SK-N-SH (cell line): ENCODE measurements at regions not wholly inside any gene's neighbourhood (a gene's known extent, or its start where the extent isn't known, plus 50 kb on each side); places are given as distances from the start of the nearest gene placed in this dataset.

Experiments used
- CHD2 ChIP-seq: fragments of 150-350 bp; IDR thresholded peaks from 2 replicates; pipeline ENCODE4 v1.6.1; 2018; ENCODE audit warnings: low read length; ENCODE audit not compliant: partially characterized antibody
- CTCF ChIP-seq: fragments of 200-600 bp; sonication (generic); IDR thresholded peaks from 2 replicates; pipeline ENCODE4 v1.6.1; 2017; ENCODE audit warnings: antibody characterized with exemption, mild to moderate bottlenecking, moderate library complexity
- ELF1 ChIP-seq: IDR thresholded peaks from 2 replicates; pipeline ENCODE4 v1.4.0; 2012
- FOSL2 ChIP-seq: IDR thresholded peaks from 2 replicates; pipeline ENCODE4 v1.4.0; 2012; ENCODE audit warnings: low read depth, mild to moderate bottlenecking, moderate library complexity, borderline replicate concordance
- FOXJ3 ChIP-seq: sonication (generic); formaldehyde crosslinking; IDR thresholded peaks from 2 replicates; pipeline ENCODE4 v1.5.1; 2020; ENCODE audit warnings: mild to moderate bottlenecking, missing genetic modification reagents
- FOXM1 ChIP-seq: IDR thresholded peaks from 2 replicates; pipeline ENCODE4 v1.4.0; 2012; ENCODE audit warnings: low read depth, mild to moderate bottlenecking
- GABPA ChIP-seq: IDR thresholded peaks from 2 replicates; pipeline ENCODE4 v1.4.0; 2012; ENCODE audit warnings: low read depth, mild to moderate bottlenecking
- GATA2 ChIP-seq: sonication (generic); formaldehyde crosslinking; IDR thresholded peaks from 2 replicates; pipeline ENCODE4 v1.5.0; 2020; ENCODE audit warnings: mild to moderate bottlenecking, missing genetic modification reagents
- MAX ChIP-seq: IDR thresholded peaks from 2 replicates; pipeline ENCODE4 v1.4.0; 2012; ENCODE audit warnings: low read depth
- MEF2A ChIP-seq: IDR thresholded peaks from 2 replicates; pipeline ENCODE4 v1.4.0; 2012; ENCODE audit warnings: low read depth, borderline replicate concordance
- NFIC ChIP-seq: IDR thresholded peaks from 2 replicates; pipeline ENCODE4 v1.4.0; 2012; ENCODE audit warnings: borderline replicate concordance
- NRF1 ChIP-seq: IDR thresholded peaks from 2 replicates; pipeline ENCODE4 v1.6.1; 2012; ENCODE audit warnings: low read depth, mild to moderate bottlenecking, low read length
- PBX3 ChIP-seq: IDR thresholded peaks from 2 replicates; pipeline ENCODE4; 2012
- POLR2AphosphoS5 ChIP-seq: IDR thresholded peaks from 2 replicates; pipeline ENCODE4 v1.6.1; 2012; ENCODE audit warnings: low read depth, low read length
- RAD21 ChIP-seq: IDR thresholded peaks from 2 replicates; pipeline ENCODE4 v1.6.1; 2012; ENCODE audit warnings: mild to moderate bottlenecking, low read length
- SIN3A ChIP-seq: IDR thresholded peaks from 2 replicates; pipeline ENCODE4 v1.6.1; 2012; ENCODE audit warnings: low read depth, mild to moderate bottlenecking, low read length, moderate library complexity, borderline replicate concordance
- SMC3 ChIP-seq: IDR thresholded peaks from 2 replicates; pipeline ENCODE4 v1.6.1; 2012; ENCODE audit warnings: low read depth, low read length, improper control_type of control experiment
- TAF1 ChIP-seq: IDR thresholded peaks from 2 replicates; pipeline ENCODE4 v1.6.1; 2012; ENCODE audit warnings: low read depth, mild to moderate bottlenecking, low read length, moderate library complexity, borderline replicate concordance
- TEAD4 ChIP-seq: IDR thresholded peaks from 2 replicates; pipeline ENCODE4 v1.4.0; 2012; ENCODE audit warnings: mild to moderate bottlenecking, borderline replicate concordance; ENCODE audit not compliant: insufficient read depth
- USF1 ChIP-seq: IDR thresholded peaks from 2 replicates; pipeline ENCODE4 v1.4.0; 2012; ENCODE audit warnings: low read depth, borderline replicate concordance
- YY1 ChIP-seq: IDR thresholded peaks from 2 replicates; pipeline ENCODE4 v1.4.0; 2012; ENCODE audit warnings: low read depth, mild to moderate bottlenecking
- ZBTB33 ChIP-seq: IDR thresholded peaks from 2 replicates; pipeline ENCODE4 v1.4.0; 2012; ENCODE audit warnings: low read depth, borderline replicate concordance

- TF ChIP-seq CTCF = no peak
- peak; percentile 98 for TF ChIP-seq PBX3
- TF ChIP-seq GABPA = no peak
- no peak for TF ChIP-seq ELF1
- no peak for TF ChIP-seq CHD2
- no peak for TF ChIP-seq FOXJ3 (CRISPR knock-in tag)
- TF ChIP-seq NRF1 = no peak
- TF ChIP-seq RAD21 = no peak
- TF ChIP-seq MAX = peak; percentile 74
- no peak for TF ChIP-seq SMC3
- peak; percentile 95 for TF ChIP-seq FOSL2
- TF ChIP-seq SIN3A = peak; percentile 85; the same call in 1 of the 2 replicates
- TF ChIP-seq TAF1 = no peak
- peak; percentile 98 for TF ChIP-seq TEAD4
- TF ChIP-seq YY1 = no peak; the same call in 1 of the 2 replicates
- no peak for TF ChIP-seq GATA2 (CRISPR knock-in tag)
- TF ChIP-seq USF1 = no peak
- TF ChIP-seq ZBTB33 = peak; percentile 78
- peak; percentile 95 for TF ChIP-seq FOXM1
- TF ChIP-seq POLR2AphosphoS5 = peak; percentile 83; the same call in 1 of the 2 replicates
- peak; percentile 77 for TF ChIP-seq MEF2A
- TF ChIP-seq NFIC = peak; percentile 89
Measured at GRCh38 chr1:173269490-173270230, 62.5 kb upstream of the TNFSF4 start (continued).
